ENCODE measurements at regions not wholly inside any gene's neighbourhood (a gene's known extent, or its start where the extent isn't known, plus 50 kb on each side); places are given as distances from the start of the nearest gene placed in this dataset.
A peak's percentile ranks its signal among the peaks of the same experiment; 100 is the strongest.
"Not testable (repeated sequence)": the region's sequence is repeated elsewhere in the genome, so short reads cannot be mapped to it uniquely, and the experiment has no call there.

DNA sequence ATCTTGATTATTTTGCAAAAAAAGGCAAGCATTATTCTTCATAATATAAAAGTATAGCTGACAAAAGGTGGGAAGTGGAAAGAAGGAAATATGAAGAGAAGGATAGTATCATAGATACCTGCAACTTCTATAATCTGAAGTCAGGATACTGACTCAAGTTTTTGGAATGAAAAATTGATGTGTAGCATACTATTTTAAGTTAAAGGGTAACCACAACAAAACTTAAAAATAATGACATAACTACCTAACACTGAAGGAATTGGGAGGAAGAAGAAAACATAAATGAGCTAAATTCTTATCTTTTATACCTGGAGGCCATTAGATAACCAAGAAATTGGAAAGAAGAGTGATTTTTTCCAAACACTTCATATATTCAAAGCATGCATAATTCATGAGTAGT, 51.8 kb upstream of the TLE1 start:
- DNase-seq (ENCODE audit: low spot score) = no peak

- DNase-seq (ENCODE audit: low spot score) = no peak
These were observed 58.7 kb upstream of the TLE1 start for GRCh38 chr9:81748091-81748490.

DNA sequence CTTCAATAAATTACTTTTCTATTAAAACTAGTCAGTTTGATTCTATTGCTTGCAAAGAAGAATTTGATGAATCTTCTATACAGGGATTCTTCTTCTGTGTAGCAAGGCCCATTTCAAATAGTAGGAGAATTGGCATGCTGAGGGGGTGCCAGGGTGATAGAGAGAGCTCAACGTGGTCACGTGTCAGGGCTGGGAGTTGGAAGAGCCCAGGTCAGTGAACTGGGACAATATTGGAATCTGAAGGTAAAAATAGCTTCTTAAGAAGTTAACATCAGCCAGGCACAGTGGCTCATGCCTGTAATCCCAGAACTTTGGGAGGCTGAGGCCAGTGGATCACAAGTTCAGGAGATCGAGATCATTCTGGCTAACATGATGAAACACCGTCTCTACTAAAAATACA, 64.1 kb upstream of the TLE1 start:
- DNase-seq (ENCODE audit: low spot score) = no peak

DNA sequence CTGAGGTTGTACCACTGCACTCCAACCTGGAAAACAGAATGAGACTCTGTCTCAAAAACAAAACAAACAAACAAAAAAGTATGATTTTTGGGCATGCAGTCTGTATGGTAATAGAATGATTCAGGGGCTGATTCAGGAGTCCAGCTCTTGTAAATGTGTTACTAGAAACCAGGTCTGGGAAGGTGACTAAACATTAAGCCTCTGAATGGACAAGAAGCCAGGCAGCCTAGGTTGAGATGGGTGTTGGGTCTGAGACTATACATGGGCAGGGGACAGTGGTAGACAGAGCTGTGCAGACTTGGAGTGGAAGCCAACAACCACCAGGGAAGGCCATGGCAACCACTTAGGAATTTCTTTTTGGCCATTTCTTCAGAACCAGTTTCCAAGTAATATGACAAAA, 64.9 kb upstream of the TLE1 start:
- DNase-seq (ENCODE audit: low spot score) = no peak

DNA sequence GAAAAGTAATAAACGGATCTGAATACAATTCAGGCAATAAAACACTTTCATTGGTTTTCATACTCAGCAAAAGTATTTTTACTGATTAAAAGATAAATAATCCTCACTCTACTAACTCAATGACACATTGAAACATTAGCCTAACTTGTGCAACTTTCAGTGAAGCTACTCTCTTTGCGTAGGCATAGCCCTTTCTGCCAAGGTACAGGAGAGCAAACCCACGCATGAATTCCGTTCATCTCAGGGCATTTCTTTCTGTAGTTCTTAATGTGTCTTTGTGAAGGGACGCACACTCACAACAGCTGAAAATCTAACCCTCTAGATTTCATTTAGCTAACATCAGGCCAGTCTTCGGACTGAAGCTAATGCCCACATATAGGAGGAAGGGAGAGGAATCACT, 66.4 kb upstream of the TLE1 start:
- no peak for DNase-seq (ENCODE audit: low spot score)

DNA sequence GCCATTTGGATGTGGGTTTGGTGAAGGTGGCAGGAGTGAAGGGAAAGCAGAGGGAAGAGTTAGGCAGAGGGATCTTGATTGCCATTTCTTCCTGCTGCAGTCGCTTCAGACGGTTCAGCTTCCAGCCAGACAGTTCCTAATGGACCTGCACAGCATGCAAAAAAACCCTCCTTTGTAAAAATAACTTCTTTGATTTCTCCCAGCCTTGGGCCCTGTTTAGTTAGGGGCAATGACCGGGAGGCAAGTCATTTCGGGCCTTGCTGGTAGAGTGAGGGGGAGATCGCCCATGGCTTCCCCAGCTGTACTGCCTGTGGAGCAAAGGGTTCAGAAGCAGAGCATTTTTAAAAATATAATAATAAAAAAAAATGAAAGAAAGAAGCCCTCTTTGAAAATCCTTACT, 67.2 kb upstream of the TLE1 start:
- no peak for DNase-seq (ENCODE audit: low spot score)

- no peak for DNase-seq (ENCODE audit: low spot score)
These were observed 68.9 kb upstream of the TLE1 start for GRCh38 chr9:81758123-81758797.

DNA sequence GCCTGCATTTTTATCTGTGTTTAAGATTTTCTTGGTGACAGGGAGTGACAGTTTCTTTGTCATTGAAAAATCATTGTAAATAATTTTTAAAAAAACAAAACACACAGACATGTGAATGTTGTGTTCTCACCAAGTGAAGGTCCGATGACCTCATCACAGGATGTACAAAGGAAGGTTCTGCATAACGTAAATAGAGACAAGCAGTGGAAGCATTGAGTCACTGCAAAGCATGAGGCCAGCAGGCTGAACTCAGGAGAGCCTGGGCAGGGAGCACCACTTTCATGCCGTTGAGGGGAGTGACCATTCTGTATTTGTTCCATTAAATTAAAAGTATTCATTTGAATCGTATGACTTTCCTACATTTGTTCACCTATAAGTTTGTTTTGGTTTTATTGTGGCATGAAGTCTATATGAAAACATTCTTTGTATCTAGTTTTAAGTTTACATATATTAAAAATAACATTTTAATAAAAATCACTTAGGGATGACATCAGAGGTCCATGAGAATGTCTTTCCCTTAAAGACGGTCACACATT, 70.4 kb upstream of the TLE1 start:
- DNase-seq (ENCODE audit: low spot score) = no peak

DNA sequence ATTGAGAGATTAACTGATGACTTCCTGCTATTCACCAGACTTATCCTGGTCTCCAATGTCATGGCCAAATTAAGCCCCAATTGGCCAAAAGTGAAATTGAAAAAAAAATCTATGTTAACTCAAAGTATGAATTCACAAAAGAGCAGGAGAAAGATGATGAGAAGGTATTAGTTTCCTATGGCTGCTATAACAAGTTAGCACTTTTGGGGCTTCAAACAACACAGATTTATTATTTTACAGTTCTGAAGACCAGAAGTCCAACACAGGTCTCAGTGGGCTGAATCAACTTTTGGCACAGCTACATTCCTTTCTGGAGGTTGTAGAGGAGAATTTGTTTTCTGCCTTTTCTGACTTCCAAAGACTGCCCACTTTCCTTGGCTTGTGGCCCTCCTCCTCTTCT, 78.6 kb upstream of the TLE1 start:
- DNase-seq (ENCODE audit: low spot score) = no peak

DNA sequence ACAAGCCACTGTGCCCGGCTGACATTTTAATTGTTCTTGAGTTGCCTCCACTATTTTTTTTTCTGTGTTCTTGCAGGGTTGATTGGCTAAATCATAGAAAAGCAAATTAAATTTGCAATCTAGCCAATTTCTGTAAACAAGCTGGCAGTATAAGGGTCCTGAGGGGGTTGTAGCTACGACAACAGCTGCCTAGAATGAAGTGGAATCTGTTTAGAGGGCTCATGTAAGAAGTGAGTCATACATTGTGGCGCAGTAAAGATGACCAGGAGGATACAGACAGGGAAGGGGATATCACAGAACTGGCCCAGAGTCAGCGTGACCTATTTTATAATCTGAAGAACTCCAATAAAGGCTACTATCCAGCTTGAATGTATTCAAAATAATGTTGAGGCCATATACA, 82.2 kb upstream of the TLE1 start:
- no peak for DNase-seq (ENCODE audit: low spot score)

GRCh38 chr9:81772144-81772543, 82.8 kb upstream of the TLE1 start:
- DNase-seq (ENCODE audit: low spot score) = no peak

GRCh38 chr9:81776390-81776789, 87.0 kb upstream of the TLE1 start:
- DNase-seq (ENCODE audit: low spot score) = no peak

DNA sequence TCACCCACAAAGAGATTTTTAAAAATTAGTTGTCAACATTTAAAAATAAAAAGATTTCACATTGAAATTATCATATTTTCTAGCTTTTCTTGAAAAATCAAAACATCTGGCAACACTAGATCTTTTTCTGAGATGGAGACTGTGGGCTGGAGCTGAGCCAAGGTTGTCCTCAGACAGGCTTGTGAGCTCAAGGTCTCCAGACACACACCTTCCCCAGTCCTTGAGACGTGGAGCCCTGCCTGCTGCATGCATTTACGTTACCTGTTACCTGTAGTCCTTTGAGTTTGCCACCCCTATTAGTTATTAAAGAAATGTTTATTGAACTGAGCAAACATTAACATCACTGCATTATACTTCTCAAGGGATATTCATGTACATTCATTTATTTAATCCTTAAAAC, 87.5 kb upstream of the TLE1 start:
- DNase-seq (ENCODE audit: low spot score) = no peak

- DNase-seq (ENCODE audit: low spot score) = no peak
These were observed 88.1 kb upstream of the TLE1 start for GRCh38 chr9:81777482-81777881.

DNA sequence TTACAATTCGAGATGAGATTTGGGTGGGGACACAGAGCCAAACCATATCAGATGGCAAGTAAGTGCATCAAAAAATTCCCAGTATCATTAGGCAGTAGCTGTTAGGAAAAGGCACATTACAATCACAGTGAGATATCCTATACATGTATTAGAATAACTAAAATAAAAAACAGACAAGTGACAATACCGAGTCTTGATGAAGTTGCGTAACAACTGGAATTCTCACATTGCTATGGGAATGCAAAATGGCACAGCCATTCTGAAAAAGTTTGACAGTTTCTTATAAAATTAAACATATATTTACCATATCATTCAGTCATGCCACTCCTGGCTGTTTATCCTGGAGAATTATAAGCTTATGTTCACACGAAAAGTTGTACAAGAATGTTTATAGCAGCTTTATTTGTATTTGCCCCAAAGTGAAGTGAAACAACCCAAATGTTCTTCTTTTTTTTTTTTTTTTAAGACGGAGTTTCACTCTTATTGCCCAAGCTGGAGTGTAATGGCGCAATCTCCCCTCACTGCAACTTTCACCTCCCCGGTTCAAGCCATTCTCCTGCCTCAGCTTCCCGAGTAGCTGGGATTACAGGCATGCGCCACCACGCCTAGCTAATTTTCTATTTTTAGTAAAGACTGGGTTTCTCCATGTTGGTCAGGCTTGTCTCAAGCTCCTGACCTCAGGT, 93.1 kb upstream of the TLE1 start:
- no peak for DNase-seq (ENCODE audit: low spot score)

GRCh38 chr9:81787747-81788632, 98.6 kb upstream of the TLE1 start:
- peak; percentile 63 for DNase-seq (ENCODE audit: low spot score)

DNA sequence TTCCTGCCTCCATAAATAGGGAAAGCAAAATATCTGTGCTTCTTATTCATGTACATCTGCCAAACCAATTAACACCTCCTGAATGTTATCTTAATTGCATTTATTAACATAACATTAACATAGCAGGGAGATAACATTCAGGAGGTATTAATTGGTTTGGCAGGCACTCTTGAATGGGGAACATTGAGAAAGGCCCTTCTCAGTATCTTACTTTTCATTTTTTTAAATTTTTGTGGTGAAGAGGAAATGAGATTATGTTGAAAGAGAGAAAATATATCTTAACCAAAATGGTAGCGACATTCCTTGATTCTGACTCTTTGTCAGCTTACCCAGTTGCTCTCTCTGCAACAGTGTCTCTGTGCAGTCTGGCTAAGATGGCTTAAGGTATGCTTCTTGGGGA, 100.4 kb upstream of the TLE1 start:
- DNase-seq (ENCODE audit: low spot score) = no peak

DNA sequence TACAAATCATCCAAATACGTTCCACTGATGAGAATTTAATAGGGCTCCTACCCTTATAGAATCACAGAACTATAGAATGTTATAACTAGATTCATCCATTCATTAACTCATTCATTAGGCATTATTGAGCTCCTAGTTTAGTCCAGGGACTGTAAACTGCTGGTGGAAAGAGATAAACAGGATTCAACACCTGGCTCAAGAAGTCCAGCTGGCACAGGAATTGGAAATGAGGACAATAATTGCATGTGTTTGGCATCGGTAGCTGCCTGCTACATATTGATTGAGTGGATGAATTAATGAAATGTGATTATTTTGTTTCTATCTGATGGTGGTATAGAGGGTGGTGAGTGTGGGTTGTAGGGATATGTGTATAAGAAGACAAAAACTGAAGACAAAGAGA, 100.8 kb upstream of the TLE1 start:
- no peak for DNase-seq (ENCODE audit: low spot score)

DNA sequence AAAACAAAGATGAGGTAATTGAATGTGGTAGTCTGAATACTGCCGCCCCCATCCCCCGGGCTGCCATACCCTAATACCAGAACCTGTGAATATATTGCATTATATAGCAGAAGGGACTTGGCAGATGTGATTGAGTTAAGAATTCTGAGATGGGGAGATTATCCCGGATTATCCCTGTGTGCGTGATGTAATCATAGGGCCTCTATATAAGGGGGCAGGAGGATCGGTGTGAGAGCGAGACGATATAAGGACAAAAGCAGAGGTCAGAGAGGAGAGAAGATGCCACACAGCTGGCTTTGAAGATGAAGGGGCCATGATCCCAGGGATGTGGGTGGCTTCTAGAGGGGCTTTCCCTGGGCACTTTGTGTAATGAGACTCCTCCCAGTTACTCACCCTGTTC, 101.7 kb upstream of the TLE1 start:
- no peak for DNase-seq (ENCODE audit: low spot score)

GRCh38 chr9:81798606-81799005, 109.3 kb upstream of the TLE1 start:
- DNase-seq (ENCODE audit: low spot score) = no peak

GRCh38 chr9:81801190-81801589, 111.8 kb upstream of the TLE1 start:
- no peak for DNase-seq (ENCODE audit: low spot score)

DNA sequence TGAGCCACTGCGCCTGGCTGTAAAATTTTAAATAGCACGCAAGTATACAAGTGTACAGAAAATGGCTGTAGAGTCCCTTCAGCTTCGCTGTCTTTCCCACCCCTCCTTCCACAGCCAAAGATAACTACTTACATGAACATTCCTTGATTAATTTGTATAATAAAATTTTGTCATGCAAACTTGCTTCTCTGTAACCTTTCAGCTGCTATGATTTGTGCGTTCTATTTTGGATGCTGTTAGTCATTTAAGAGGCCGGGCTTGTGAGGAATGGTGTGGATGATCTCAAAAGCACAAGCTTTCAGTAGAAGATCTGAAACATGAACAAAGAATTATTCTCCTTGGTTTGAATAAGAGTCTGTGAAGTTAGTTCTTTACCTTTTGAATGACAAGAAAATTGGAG, 115.0 kb upstream of the TLE1 start:
- DNase-seq (ENCODE audit: low spot score) = no peak

DNA sequence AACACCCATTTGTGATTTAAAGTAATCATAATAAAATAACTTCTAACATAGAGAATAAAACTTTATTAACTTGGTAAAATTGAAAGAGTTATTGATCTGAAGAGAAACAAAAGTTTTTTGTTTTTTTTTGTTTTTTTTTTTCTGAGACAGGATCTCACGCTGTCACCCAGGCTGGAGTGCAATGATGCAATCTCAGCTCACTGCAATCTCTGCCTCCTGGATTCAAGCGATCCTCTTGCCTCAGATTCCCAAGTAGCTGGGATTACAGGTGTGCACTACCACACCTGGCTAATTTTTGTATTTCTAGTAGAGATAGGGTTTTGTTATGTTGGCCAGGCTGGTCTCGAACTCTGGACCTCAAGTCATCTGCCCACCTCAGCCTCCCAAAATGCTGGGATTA, 116.5 kb upstream of the SPATA31D4 start:
- not testable (repeated sequence) for DNase-seq (ENCODE audit: low spot score)
